ENCODE measurements at regions not wholly inside any gene's neighbourhood (a gene's known extent, or its start where the extent isn't known, plus 50 kb on each side); places are given as distances from the start of the nearest gene placed in this dataset.

DNA sequence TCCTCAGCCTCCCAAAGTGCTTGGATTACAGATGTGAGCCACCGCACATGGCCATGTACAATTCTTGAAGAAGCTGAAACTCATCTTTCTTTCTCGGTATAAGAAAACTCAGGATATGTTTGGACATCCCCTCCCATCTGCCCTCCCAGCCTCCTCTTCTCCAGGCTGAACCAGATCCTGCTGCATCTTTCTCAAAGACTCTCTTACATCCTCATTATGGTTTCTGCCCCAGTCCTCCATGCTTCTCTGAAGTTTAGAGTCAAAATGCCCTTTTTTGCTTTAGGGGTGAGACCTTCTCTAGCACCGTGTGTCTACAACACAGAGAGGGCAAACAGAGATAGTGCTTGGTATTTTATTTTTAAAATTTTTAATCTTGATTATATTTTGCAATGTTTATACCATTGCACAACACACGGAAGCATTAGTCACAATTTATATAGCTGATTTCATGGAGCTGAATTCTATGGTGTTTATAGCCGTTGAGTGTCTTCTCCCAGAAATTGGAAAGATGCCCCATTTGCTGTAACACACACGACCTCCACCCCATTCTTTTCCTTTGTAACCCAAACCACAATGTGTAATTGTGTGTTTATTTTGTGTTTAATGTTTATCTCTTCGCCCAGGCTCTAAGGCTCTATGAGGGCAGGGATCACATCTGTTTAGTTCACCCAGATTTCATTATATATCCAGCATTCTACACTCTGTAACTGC is 206.0 kb upstream of the TNP1 start:
- TF ChIP-seq SP1 (IDR thresholded peaks at IDR 0.05) (no peak), LEF1 (IDR thresholded peaks at IDR 0.05; ENCODE audit: borderline replicate concordance) (no peak), CTBP1 (IDR thresholded peaks at IDR 0.05; ENCODE audit: borderline replicate concordance) (no peak), PKNOX1 (IDR thresholded peaks at IDR 0.05) (no peak), L3MBTL2 (conservative IDR thresholded peaks at IDR 0.05) (no peak), NFRKB (IDR thresholded peaks at IDR 0.05) (no peak), SUZ12 (IDR thresholded peaks at IDR 0.05) (no peak), HDGF (IDR thresholded peaks at IDR 0.05; ENCODE audit: borderline replicate concordance) (no peak), TARDBP (IDR thresholded peaks at IDR 0.05) (no peak), BHLHE40 (IDR thresholded peaks at IDR 0.05; ENCODE audit: borderline replicate concordance) (no peak)

All from HEK293T (cell line).